ENCODE measurements at regions not wholly inside any gene's neighbourhood (a gene's known extent, or its start where the extent isn't known, plus 50 kb on each side); places are given as distances from the start of the nearest gene placed in this dataset.

- DNase-seq (ENCODE audit: low read depth, low spot score): no peak
Measured at GRCh38 chr5:126188804-126189203, 234.4 kb upstream of the GRAMD2B start.

- DNase-seq (ENCODE audit: low read depth, low spot score): no peak
Measured at GRCh38 chr5:126189231-126189630, 234.0 kb upstream of the GRAMD2B start.

GRCh38 chr5:126189862-126190261 lies 233.3 kb upstream of the GRAMD2B start:
- no peak for DNase-seq (ENCODE audit: low read depth, low spot score)

GRCh38 chr5:126192226-126192625 lies 231.0 kb upstream of the GRAMD2B start:
- DNase-seq (ENCODE audit: low read depth, low spot score): peak; percentile 9

- DNase-seq (ENCODE audit: low read depth, low spot score): no peak
Measured at GRCh38 chr5:126195410-126196100, 227.7 kb upstream of the GRAMD2B start.

GRCh38 chr5:126198531-126198930 lies 224.7 kb upstream of the GRAMD2B start:
- DNase-seq (ENCODE audit: low read depth, low spot score): no peak

- no peak for DNase-seq (ENCODE audit: low read depth, low spot score)
Measured at GRCh38 chr5:126199467-126199866, 223.7 kb upstream of the GRAMD2B start.

- no peak for DNase-seq (ENCODE audit: low read depth, low spot score)
Measured at GRCh38 chr5:126208691-126209090, 214.5 kb upstream of the GRAMD2B start.

GRCh38 chr5:126210955-126211354 lies 212.3 kb upstream of the GRAMD2B start:
- DNase-seq (ENCODE audit: low read depth, low spot score): no peak

GRCh38 chr5:126219616-126220015 lies 203.6 kb upstream of the GRAMD2B start:
- no peak for DNase-seq (ENCODE audit: low read depth, low spot score)

- DNase-seq (ENCODE audit: low read depth, low spot score): no peak
Measured at GRCh38 chr5:126220725-126221124, 202.5 kb upstream of the GRAMD2B start.

GRCh38 chr5:126228934-126229333 lies 194.3 kb upstream of the GRAMD2B start:
- no peak for DNase-seq (ENCODE audit: low read depth, low spot score)

GRCh38 chr5:126233256-126233655 lies 190.0 kb upstream of the GRAMD2B start:
- no peak for DNase-seq (ENCODE audit: low read depth, low spot score)

GRCh38 chr5:126234563-126235195 lies 188.5 kb upstream of the GRAMD2B start:
- peak; percentile 63 for DNase-seq (ENCODE audit: low read depth, low spot score)

GRCh38 chr5:126235628-126236027 lies 187.6 kb upstream of the GRAMD2B start:
- no peak for DNase-seq (ENCODE audit: low read depth, low spot score)

- no peak for DNase-seq (ENCODE audit: low read depth, low spot score)
Measured at GRCh38 chr5:126236994-126237393, 186.2 kb upstream of the GRAMD2B start.

GRCh38 chr5:126248611-126249010 lies 174.6 kb upstream of the GRAMD2B start:
- no peak for DNase-seq (ENCODE audit: low read depth, low spot score)

GRCh38 chr5:126251024-126251423 lies 172.2 kb upstream of the GRAMD2B start:
- DNase-seq (ENCODE audit: low read depth, low spot score): no peak

GRCh38 chr5:126253406-126253805 lies 169.8 kb upstream of the GRAMD2B start:
- DNase-seq (ENCODE audit: low read depth, low spot score): no peak

- DNase-seq (ENCODE audit: low read depth, low spot score): no peak
Measured at GRCh38 chr5:126263591-126264184, 159.5 kb upstream of the GRAMD2B start.

GRCh38 chr5:126265917-126266316 lies 157.3 kb upstream of the GRAMD2B start:
- DNase-seq (ENCODE audit: low read depth, low spot score): no peak

GRCh38 chr5:126267438-126267837 lies 155.8 kb upstream of the GRAMD2B start:
- DNase-seq (ENCODE audit: low read depth, low spot score): no peak

GRCh38 chr5:126268697-126269315 lies 154.4 kb upstream of the GRAMD2B start:
- peak; percentile 5 for DNase-seq (ENCODE audit: low read depth, low spot score)
